HG03565 (cell line): ENCODE measurements at regions not wholly inside any gene's neighbourhood (a gene's known extent, or its start where the extent isn't known, plus 50 kb on each side); places are given as distances from the start of the nearest gene placed in this dataset.

Experiments
- ATAC-seq: cut with Tn5 transposase; IDR thresholded peaks from one replicate; pipeline ENCODE4 v1.9.1; 2021; ENCODE audit warnings: mild to moderate bottlenecking, moderate library complexity; ENCODE audit not compliant: unreplicated experiment

DNA sequence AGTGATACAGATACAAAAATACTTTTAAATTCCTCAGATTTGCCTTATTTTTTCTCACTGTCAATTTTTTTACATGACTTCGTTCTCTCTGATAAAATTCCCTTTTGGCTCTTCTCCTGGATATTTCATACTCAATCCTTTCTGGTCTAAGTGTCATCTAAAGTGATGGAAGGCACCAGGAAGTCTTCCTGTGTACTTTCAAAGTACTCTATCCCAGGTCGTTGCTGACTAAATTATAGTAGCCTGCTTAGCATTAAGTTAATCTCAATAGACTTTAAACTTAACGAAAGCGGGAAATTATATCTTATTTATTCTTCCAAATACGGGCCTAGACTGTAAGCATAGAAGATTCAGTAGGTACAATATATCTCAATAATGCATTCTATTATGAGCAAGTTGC lies 67.8 kb downstream of the CASP12 start:
- no peak for ATAC-seq

DNA sequence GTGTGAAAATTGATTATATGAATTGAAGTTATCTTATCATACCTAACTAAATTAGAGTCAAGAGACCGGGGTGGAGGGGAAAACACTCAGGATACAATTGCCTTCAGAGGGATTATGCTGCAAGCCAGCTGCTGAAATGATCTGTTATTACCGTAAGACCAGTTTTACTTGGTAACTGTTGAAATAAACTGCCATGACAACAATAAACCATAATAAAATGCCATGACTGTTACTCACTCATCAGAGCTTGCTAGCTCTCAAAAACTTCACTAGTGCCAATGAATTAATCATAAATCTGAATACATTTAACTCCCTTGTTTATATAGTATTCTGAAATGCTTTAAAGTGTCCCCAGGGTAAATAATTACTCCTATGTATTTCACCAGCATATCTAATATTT lies 68.2 kb downstream of the CASP12 start:
- no peak for ATAC-seq

DNA sequence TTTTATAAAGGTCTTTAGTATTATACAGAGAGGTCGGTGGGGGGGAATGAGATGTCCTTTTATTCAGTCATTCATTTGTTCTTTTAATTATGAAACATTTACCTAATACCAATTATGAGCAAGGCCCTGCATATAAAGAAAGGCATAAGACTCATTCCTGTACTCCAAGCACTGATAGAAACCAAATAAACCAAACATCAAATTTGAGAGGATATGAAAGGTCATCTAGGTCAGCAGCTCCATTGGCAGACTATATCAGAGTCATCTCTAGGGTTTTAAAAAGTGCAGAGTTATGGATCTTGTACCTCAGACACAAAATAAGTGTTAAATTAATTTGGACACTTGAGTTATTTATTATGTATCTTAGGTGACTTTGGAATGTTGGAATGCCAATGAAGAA lies 71.5 kb downstream of the CASP12 start:
- no peak for ATAC-seq

DNA sequence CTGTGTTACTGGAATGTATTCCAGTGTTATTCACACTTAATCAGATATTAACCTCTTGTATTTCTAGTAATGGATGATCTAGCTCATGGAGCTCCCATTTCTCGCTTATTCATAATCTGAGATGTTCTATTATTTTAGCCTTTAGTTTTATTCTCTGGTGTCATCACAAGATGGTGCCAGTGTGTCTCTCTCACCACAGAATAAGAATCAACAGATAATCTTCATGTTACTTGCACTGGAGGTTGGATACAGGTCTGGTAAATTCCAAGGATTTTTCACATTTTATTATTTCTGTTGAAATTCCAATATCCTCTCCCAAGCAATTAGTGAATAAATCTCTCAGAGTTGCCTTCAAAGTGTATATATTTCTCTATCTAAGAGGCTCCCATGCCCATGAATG lies 74.6 kb downstream of the CASP12 start:
- no peak for ATAC-seq

DNA sequence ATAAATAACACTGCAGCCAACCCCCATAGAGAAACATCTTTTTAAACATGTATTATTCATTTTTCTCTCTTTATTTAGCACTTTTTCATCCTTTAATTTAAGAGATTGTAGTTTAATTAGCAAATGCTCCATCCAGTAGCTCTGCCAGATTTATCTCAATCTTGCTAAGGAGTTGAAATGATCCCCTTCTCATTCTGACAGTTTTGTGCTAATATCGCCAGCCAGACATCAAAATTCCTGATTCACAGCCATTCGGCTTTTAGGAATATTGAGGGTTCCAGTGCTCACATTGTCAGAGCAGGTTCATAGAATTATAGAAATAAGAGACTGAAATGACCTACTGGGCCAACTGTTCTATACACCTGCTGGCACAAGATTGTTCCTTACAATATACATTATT lies 77.8 kb downstream of the CASP12 start:
- no peak for ATAC-seq

DNA sequence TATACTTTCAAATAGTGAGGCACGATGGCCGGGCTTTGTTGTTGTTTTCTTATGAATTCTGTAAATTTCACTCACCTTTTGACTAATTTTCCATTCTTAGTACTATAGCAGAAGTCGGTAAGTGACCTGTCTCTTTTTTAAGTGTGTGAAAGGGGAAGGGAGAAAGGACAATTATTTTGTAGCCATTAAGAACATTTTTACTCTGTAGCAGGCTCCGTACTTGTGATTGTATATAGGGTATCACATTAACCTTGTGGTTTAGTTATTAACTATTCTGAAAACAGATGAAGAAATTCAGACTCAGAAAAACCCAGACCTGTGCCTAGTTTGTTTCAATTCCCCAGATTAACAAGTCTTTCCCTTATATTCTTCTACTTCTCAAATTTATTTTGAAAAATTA lies 78.7 kb downstream of the CASP12 start:
- ATAC-seq = peak; percentile 41

DNA sequence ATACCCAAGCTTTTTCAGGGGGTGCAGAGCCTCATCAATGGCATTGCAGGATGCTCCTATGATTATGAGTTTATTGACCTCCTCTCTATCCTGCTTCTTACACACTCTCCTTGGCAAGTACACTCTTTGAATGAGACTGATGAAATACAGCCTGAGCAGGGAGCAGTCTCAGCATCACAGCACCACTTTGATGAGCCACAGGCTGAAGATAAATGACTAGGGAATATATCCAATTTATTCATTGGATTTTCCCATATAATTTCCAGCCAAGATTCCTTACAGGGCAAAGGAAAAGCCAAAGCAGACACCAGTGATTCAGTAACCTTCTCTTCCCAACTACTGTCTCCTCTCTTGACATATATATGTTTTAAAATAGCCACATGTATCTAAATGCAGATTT lies 79.2 kb downstream of the CASP12 start:
- ATAC-seq = no peak

DNA sequence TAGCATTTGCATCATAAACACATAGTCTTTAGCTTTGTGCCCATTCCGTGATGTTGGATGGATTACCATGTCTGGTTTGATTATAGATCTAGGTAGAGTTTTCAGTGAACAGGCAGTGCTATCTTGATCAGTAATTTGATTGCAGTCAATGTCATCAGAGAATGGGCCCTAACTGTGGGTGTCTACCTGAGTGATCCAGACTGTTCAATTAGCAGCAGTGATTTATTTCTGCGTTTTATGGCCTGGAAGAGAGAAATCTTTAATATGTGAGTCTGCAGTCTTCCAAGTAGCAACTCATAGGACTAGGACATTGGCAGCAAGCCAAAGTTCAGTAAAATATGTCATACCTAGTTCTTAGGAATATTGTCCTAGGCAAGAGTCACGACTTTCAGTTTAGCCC lies 80.3 kb downstream of the CASP12 start:
- ATAC-seq = no peak

DNA sequence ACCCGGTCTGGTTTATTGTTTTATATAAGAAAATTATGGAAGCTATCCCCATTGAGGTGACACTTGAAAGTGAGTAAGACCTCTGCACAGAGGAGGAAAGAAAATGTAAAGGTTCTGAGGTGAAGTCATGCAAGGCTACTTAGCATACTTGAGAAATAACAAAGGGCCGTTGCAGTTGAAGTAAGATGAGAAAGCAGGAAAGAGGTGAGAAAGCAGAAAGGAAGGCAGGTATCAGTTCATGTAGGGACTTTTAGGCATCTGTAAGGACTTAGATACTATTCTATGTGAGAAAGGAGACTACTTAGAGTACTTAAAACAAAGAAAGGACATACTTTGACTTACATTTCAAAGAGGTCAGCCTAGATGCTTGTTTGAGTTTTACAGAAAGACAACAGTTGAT lies 84.7 kb downstream of the CASP12 start:
- no peak for ATAC-seq

DNA sequence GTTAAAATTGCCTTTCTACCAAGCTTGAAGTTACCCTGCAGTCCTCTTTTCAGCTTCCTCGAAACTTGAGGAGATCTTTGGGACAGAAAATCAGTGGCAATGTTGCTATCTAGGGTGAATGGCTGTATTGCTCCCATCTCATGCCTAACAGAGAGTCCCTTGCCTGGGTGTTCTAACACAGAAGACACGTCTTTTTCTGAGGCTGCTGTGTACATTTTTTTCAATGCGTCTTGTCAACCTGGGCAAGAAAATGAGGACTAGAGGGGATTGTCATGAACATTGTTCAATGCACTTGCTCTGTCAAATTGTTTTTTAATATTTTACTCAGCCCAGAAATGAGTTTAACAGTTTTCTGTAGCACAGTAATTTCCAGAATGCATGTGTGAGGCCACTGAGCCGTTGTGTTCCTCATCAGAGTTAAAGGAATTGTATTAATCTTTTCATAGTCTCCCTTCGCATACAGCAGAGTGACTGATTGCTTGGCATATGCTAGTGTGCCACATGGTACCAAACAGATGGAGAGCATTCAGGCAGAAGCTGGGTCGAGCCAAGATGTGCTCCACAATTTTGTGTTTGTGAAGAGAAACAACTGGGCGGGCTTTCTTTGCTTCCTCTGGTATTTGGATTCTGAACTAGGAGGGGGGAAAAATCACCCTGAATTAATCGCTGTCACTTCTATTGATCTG lies 86.0 kb downstream of the CASP12 start:
- no peak for ATAC-seq

DNA sequence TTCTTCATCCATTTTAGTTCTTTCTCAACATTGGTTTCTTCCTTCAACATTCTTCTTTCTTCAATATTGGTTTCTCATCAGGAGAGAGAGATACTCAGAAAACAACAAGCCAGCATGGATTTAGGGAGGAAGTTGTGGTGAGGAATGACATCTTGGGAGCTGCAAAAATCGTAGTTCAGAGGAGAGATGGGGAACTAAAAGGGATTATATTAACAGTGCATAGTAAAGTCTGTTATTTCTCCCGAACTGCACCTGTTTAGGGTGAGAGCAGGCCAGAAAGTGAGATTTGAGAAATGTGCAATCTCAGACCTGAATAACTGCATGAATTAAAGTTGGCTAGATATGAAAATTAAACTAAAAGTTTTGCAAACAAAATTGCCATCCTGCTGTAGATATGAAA lies 94.5 kb downstream of the CASP12 start:
- no peak for ATAC-seq

DNA sequence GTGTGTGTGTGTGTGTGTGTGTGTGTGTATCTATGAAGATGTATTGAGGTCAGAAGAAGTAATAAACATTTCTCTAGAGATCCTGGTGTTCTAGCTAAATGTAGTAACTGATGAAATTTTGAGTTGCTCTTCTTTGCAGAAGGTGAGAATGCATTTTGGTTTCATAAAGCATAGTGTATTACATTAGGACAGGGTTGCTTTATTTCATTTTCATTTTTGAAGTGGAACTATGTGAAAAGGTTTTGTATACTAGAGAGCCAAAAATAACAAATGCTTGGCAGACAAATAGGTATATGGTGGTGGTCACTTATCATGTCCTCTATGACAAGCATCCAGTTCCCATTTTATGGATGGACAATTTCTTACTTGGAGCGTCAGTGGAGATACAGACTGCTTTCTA lies 99.0 kb downstream of the CASP12 start:
- ATAC-seq = peak; percentile 83

DNA sequence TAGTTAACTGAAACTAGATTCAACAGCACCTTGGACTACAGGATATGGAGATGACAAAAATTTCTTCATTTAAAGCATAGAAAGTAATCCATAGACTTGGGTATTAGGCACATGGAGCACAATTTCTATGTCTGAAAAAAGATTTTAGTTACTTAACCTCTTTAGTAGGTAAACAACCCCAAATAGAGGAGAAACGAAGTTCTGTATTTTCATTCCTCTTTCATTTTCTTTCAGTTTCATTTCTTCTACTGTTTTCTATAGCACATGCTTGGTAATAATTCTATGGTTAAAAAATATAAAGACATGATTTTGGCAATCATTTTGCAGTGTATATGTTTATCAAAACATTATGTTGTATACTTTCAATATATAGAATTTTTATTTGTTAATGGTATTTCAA lies 99.5 kb downstream of the CASP12 start:
- peak; percentile 53 for ATAC-seq

DNA sequence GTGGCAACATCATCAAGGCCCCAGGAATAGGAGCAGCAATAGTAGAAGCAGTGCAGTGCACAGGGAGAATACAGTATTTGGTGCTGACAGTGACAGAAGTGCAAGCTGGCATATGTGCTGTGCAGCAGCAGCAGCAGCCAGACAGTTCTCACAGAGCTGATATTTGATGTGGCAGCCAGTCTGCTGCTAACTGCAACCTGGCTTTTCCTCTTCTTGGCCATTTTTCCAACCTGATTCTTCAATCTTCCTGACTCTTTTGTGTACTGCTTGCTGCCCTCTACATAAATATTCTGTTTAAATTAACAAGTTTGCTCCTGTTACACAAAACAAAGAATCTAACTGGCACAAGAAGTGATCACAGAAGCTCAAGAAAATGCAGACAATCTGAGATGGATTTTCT lies 102.0 kb downstream of the CASP12 start:
- no peak for ATAC-seq

DNA sequence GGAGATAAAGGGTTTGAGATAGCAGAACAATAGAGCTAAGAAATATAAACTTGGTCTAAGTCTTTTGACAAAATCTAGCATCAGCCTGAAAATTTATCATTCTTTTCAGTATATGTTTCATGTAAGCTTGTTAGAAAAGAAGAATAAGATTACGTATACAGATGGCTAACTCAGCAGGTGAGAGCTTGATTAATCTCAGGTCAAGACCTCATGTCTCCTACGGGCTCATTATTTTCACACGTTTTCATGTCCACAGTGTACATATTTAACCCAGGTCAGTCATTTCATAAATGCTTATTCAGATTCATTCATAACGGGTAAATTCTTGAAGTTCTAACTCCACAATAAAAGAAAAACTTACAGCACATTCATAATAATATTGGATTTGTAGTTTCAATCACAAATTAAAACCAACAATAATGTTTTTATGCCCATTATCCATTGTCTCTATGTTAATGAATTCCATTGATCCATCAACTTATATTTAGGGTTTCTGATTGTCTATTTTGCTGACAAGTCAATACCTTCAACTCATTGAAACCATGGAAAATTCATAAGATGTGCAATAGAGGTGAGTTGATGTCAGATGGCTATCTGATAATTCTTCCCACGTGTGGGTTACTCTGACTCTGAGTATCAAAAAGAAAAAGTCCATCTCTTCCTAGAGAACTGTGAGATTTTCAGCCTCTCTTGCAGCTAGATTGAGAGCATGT lies 102.6 kb downstream of the CASP12 start:
- no peak for ATAC-seq

DNA sequence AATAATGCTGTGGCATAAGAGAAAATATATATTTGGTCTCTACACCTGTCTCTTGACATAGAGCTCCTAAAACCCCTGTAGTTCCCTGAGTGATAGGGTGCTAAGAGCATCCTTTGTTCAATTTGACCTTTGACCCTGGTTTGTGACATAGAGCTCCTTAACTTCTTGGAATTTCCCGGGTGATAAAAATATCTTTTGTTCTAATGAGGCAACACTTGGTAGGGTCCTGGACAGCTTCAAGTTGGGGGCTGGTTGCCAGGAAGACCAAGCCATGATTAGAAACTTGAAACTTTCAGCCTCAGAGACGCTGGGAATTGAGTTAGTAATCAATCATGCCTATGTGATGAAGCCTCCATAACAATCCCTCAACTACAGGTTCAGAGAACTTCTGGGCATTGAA lies 105.4 kb downstream of the CASP12 start:
- ATAC-seq = no peak

DNA sequence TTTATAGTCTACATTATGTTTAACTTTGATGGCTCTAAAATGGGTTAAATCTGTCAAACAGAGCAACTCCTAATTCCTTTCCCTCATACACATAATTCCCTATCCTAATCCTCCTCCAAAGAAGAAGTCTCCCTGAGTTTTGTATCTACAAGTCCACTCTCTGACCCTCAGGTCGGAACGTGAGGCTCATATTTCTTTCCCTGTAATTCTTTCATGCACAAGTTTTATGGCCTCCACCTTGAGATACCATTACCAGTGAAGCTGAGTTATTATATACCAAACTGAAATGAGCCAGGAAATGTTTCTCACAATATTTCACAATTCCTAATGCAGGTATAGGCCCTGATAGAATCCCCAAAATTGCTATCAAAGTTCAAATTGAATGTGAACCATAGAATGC lies 106.4 kb downstream of the CASP12 start:
- no peak for ATAC-seq

DNA sequence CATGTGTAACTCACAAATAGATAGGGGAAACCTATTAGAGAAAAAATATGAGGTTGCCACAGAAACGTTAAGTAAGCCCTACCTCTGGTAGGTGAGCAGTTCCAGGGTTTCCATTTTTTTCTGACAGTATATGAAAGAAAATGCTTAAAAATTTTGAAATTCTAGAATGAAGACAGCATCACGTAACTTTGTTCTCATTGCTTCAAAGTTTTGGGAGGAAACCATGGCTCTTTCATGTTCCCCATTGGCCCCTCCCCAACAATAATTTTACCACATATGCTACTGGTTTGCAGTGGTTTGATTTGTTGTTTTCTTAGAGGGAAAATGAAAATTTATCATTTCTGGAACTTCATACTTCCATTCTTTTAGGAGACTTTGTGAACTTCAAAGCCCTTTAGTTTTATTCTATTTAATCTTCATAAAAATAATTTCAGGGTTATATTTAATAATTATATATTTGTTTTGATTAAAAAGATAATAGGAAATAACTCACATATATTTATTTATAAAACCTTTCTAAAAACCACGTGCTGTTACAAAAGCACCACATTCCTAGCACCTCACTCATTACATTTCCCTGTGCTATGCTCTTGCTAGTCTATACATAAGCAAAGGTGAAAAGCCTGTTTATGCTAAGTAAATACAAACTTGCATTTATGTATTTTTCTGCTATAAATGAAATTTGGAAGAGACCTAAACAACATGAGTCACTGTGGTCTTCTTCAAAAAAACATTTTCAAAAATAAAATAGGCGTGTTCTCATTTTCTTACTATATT lies 113.4 kb downstream of the CASP12 start:
- no peak for ATAC-seq

DNA sequence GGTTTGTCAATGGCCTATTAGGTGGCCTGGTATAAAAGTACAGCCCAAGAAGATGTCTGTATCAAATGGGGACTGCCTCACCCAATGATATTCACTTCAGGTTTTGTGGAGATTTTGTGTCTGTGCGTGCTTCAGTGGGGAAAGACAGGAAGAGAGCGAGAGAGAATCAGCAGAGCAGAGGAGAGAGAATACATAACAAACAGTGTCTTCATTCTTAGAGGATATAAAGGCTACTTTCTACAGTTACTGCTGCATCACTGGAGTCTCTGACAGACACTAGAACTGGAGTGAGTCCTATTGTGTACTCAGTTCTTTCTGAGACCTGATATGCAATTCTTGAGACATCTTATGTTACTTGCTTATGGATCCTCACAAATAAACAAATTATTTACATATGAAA lies 115.0 kb downstream of the CASP12 start:
- ATAC-seq = no peak

DNA sequence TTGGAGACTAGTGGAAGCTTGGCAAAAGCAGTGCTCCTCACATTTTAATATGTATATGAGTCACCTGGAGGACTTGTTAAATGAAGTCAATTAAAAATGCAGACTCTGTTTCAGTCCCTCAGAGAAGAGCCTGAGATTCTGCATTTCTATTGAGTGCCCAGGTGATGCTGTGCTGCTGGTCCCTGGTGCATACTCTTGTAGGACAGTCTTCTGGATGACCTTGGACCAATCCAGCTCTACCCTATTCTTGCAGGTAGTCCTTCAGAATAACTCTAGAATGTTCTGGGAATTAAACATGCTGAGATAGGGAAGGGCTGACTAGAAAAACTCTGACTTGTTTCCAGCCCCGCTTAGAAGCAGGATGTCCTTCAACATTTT lies 115.9 kb downstream of the CASP12 start:
- ATAC-seq = no peak

DNA sequence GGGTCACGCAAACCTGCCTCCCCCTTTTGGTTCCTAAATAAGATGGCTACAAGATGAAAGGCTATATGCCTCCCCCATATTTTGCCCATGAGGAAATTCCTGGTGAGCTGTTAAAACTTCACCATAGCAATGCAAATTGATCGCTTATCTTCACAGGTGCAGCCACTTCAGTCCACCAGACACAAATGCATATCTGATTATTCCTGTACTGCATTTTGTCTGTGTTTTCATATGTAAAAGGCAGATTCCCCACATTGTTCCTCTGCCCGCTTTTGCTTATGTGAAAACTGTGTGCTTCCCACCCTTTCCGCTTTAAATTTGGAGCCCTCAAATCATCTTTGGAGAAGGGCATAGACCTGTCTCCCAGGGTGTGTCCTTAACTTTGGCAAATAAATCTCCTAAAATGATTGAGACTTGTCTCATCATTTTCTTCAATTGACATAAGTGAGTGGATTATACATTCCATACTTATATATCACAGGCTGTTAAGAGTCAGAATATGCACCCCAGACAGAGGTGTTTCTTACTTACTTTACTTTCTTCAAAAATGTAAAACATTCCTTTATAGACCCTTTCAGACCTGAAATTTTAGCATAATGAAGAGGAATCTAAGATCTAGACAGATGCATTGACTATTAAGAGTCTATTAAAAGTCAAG lies 116.4 kb downstream of the CASP12 start:
- no peak for ATAC-seq

DNA sequence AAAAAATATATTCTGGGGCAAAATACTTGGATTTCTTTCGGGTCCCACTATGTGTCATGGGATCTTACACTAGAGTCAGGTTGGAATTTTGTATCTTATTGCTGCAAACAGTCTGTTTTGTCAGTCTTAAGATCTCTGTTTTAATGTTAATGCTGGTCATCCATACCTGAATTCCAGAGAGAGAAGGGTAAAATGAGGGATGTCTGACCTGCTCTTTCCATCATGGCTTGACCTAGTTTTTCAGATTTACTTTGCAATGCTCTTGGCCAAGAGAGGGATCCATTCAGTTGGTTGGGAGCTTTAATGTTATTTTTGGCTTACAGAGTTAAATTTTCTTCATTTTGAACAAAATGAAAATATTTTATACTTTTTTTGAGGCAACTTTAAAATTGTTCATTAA lies 117.2 kb downstream of the CASP12 start:
- no peak for ATAC-seq
